ENCODE measurements at regions not wholly inside any gene's neighbourhood (a gene's known extent, or its start where the extent isn't known, plus 50 kb on each side); places are given as distances from the start of the nearest gene placed in this dataset.

DNA sequence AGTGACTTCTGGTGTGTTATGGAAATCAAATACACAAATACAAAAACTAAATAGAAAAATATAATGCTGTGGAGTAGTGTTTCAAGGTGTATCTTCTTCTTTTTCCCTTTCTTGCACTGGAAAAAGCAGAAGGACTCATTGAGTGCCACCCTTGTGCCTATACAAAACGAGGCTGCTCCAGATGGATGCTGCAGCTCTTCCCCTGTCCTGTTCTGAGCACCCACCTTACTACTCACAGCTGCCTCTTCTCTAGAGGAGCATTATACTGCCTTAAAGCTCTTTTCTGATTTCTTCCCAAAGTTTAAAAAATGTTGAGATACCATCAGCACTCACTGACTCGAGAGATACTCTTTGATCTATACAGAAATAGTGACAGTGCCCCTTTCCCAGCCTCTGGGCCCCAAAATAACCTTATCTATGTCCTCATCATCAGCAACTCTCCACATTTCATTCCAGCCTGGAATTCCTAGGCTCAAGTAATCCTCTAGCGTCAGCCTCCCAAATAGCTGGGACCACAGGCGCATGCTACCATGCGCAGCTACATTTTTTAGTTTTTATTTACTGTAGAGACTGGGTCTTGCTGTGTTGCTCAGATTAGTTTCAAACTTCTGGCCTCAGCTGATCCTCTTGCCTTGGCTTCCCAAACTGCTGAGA lies 1356.1 kb upstream of the NRXN1 start:
- TF ChIP-seq POLR2AphosphoS5 (IDR thresholded peaks at IDR 0.05) (no peak), EP300 (IDR thresholded peaks at IDR 0.05) (no peak), POLR2A (IDR thresholded peaks at IDR 0.05) (no peak)
- TF ChIP-seq, protein P1, sequence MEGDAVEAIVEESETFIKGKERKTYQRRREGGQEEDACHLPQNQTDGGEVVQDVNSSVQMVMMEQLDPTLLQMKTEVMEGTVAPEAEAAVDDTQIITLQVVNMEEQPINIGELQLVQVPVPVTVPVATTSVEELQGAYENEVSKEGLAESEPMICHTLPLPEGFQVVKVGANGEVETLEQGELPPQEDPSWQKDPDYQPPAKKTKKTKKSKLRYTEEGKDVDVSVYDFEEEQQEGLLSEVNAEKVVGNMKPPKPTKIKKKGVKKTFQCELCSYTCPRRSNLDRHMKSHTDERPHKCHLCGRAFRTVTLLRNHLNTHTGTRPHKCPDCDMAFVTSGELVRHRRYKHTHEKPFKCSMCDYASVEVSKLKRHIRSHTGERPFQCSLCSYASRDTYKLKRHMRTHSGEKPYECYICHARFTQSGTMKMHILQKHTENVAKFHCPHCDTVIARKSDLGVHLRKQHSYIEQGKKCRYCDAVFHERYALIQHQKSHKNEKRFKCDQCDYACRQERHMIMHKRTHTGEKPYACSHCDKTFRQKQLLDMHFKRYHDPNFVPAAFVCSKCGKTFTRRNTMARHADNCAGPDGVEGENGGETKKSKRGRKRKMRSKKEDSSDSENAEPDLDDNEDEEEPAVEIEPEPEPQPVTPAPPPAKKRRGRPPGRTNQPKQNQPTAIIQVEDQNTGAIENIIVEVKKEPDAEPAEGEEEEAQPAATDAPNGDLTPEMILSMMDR (IDR thresholded peaks at IDR 0.05), result no peak

Measured in sigmoid colon (tissue), 4 donors.